Nephron progenitor cell (in vitro differentiated cells): ENCODE measurements at regions not wholly inside any gene's neighbourhood (a gene's known extent, or its start where the extent isn't known, plus 50 kb on each side); places are given as distances from the start of the nearest gene placed in this dataset.

Experiments
- DNase-seq: peaks from one replicate; pipeline ENCODE4 v3.0.0; 2021
- H3K27ac Mint-ChIP-seq: 2 replicates; pipeline ENCODE4 v1.8.0; 2021; ENCODE audit warnings: mild to moderate bottlenecking, moderate library complexity, mixed read lengths
- H3K27me3 Mint-ChIP-seq: 2 replicates; pipeline ENCODE4 v1.8.0; 2021; ENCODE audit warnings: mild to moderate bottlenecking, low read depth, mixed read lengths; ENCODE audit not compliant: poor library complexity
- H3K36me3 Mint-ChIP-seq: 2 replicates; pipeline ENCODE4 v1.8.0; 2021; ENCODE audit warnings: low read depth, mixed read lengths
- H3K4me1 Mint-ChIP-seq: 2 replicates; pipeline ENCODE4 v1.8.0; 2021; ENCODE audit warnings: mixed read lengths
- H3K4me3 Mint-ChIP-seq: 2 replicates; pipeline ENCODE4 v1.8.0; 2021; ENCODE audit warnings: mild to moderate bottlenecking, moderate library complexity, mixed read lengths
- H3K9me3 Mint-ChIP-seq: 2 replicates; pipeline ENCODE4 v1.8.0; 2021; ENCODE audit warnings: mild to moderate bottlenecking, moderate library complexity, mixed read lengths
- TF ChIP-seq, protein P1 (sequence below): fragments of 200-600 bp; sonication (generic); IDR thresholded peaks from 2 replicates; pipeline ENCODE4 v1.5.0; 2021; ENCODE audit warnings: antibody characterized with exemption

DNA sequence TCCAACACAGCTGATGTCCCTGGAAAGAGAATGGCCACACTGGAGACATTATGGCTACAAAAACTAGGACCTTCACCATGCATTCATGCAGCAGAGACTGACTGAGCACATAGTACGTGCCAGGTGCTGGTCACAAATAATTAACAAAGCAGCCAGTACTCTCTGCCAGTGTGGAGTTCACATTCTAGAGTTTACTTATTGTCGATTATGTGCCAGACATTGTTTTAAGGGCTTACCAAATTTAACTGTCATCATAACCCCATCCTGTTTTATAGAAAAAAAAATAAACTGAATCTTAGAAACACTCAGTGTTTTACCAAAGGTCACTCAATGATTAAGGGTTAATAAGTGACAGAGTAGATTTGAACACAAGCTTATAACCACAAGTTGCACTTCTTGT is 143.3 kb downstream of the RRAGC start:
- DNase-seq: no peak
- Mint-ChIP-seq H3K4me3 (no peak overlapping the region), H3K27ac (no peak overlapping the region), H3K27me3 (peaks cover 13% of the 10 kb centered on the region), H3K9me3 (no peaks in the 10 kb centered on the region), H3K36me3 (no peaks in the 10 kb centered on the region), H3K4me1 (no peaks in the 10 kb centered on the region)
- TF ChIP-seq, protein P1, sequence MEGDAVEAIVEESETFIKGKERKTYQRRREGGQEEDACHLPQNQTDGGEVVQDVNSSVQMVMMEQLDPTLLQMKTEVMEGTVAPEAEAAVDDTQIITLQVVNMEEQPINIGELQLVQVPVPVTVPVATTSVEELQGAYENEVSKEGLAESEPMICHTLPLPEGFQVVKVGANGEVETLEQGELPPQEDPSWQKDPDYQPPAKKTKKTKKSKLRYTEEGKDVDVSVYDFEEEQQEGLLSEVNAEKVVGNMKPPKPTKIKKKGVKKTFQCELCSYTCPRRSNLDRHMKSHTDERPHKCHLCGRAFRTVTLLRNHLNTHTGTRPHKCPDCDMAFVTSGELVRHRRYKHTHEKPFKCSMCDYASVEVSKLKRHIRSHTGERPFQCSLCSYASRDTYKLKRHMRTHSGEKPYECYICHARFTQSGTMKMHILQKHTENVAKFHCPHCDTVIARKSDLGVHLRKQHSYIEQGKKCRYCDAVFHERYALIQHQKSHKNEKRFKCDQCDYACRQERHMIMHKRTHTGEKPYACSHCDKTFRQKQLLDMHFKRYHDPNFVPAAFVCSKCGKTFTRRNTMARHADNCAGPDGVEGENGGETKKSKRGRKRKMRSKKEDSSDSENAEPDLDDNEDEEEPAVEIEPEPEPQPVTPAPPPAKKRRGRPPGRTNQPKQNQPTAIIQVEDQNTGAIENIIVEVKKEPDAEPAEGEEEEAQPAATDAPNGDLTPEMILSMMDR: no peak

DNA sequence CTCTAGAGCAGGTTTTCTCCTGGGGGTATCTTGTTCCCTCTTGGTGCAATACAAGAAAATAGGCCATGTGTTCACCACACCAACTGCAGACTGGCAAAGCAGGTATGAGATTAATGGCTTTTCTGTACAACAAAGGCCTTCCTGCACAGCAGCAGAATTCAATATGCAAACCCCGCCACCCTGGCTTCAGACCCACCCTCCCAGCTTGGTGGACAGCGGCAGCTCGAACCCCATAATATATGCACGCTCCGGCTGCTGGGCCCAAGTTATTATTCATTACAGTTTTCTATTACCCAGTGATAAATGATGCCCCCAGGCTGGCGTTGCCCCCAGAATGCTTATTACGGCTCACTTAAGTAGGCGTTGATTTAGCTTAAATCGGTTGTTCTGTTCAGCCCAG is 144.2 kb downstream of the RRAGC start:
- Mint-ChIP-seq H3K9me3 (no peaks in the 10 kb centered on the region), H3K27ac (no peak overlapping the region), H3K27me3 (peaks cover 17% of the 10 kb centered on the region), H3K36me3 (no peaks in the 10 kb centered on the region), H3K4me1 (no peaks in the 10 kb centered on the region), H3K4me3 (no peak overlapping the region)
- no peak for DNase-seq
- TF ChIP-seq, protein P1: no peak

DNA sequence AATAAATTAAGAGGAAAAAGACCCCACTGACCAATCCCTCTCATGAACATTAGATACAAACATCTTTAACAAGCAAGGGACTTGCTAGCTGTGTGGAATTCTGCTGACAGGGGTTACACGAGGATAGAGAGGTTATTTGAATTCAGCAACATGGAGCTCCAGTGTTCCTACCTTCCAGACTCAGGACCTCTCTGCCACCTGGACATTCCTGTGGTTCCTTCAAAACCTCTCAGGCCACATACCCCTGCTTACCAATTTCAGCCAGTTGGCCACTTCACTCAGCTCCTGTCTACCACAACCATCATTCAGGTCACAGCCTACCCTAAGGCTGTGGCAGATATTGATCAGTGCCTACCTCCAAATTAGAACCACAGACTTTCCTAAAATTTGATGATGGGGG is 147.5 kb downstream of the RRAGC start:
- H3K36me3 Mint-ChIP-seq: no peaks in the 10 kb centered on the region

DNA sequence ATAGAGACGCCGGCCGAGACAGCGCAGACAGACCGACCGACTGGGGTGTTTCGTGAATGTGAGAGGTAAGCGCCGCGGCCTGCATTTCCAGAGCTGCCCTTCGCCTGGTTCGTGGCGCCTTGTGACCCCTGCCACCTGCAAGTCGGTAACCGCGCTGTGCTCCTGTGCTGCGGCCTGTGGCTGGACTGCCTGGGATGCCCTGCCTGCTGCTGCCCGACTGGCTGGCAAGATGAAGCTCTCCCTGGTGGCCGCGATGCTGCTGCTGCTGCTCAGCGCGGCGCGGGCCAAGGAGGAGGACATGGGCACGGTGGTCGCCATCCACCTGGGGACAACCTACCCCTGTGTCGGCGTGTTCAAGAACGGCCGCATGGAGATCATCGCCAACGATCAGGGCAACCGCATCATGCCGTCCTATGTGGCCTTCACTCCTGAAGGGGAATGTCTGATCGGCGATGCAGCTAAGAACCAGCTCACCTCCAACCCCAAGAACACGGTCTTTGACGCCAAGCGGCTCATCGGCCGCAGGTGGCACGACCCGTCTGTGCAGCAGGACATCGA is 150.8 kb downstream of the RRAGC start:
- H3K27ac Mint-ChIP-seq: no peak overlapping the region
- no peak overlapping the region for H3K4me3 Mint-ChIP-seq
- peaks cover 37% of the 10 kb centered on the region for H3K27me3 Mint-ChIP-seq
- no peak for DNase-seq
- peaks cover 5% of the 10 kb centered on the region for H3K36me3 Mint-ChIP-seq
- no peaks in the 10 kb centered on the region for H3K4me1 Mint-ChIP-seq
- peaks cover 35% of the 10 kb centered on the region for H3K9me3 Mint-ChIP-seq
- TF ChIP-seq, protein P1: no peak

More for the DNA sequence above, 147.5 kb downstream of the RRAGC start:
- peaks cover 26% of the 10 kb centered on the region for H3K27me3 Mint-ChIP-seq
- no peak for DNase-seq
- peaks cover 8% of the 10 kb centered on the region for H3K9me3 Mint-ChIP-seq
- H3K27ac Mint-ChIP-seq: no peak overlapping the region
- no peak overlapping the region for H3K4me3 Mint-ChIP-seq
- TF ChIP-seq, protein P1: no peak
- H3K4me1 Mint-ChIP-seq: no peaks in the 10 kb centered on the region

DNA sequence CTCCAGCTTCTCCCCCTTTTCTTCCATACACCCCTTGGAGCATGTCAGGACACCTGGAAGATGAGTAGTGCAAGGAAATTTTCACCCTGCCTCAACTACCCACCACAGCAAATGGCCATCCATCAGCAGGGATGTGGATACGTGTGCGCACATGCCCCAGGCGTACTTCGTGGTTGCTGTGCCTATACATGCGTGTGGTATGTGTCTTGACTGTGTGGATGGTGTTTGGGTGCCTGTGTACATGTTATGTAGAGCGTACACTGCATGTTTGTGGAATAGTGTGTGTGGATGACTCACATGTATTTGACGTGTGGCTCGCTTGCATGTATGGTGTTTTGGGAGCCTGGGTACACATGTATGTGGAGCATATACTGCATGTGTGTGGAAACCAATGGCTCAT is 158.5 kb downstream of the RRAGC start:
- Mint-ChIP-seq H3K4me3 (no peak overlapping the region), H3K9me3 (peaks cover 27% of the 10 kb centered on the region), H3K27me3 (peaks cover 23% of the 10 kb centered on the region), H3K36me3 (peaks cover under 1% of the 10 kb centered on the region), H3K4me1 (no peaks in the 10 kb centered on the region), H3K27ac (no peak overlapping the region)
- TF ChIP-seq, protein P1: no peak
- DNase-seq: no peak

DNA sequence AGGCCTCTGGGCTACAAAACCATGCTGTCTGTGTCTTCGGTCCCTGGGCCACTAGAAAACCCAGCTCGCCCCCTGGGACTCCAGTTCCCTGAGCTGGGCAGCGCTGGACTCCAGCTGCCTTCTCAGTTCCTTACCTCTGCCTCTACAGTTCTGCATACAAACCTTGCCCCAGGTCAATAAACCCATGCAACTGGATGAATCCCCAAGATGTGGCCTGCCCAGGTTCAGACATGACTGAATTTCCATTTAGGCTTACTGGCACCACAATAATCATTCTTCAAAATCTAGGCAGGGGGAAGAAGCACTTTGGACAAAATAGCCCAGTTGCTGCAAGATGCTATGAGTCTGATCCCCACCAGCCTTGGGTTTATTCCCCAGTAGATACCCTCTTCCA is 159.5 kb downstream of the RRAGC start:
- H3K4me1 Mint-ChIP-seq: no peaks in the 10 kb centered on the region
- TF ChIP-seq, protein P1: no peak
- H3K9me3 Mint-ChIP-seq: peaks cover 17% of the 10 kb centered on the region
- no peak overlapping the region for H3K27ac Mint-ChIP-seq
- H3K4me3 Mint-ChIP-seq: no peak overlapping the region
- peaks cover 19% of the 10 kb centered on the region for H3K27me3 Mint-ChIP-seq
- no peak for DNase-seq
- H3K36me3 Mint-ChIP-seq: no peaks in the 10 kb centered on the region
